Testis (tissue), 2 donors: ENCODE measurements at regions not wholly inside any gene's neighbourhood (a gene's known extent, or its start where the extent isn't known, plus 50 kb on each side); places are given as distances from the start of the nearest gene placed in this dataset.

ENCODE experiments used
- CTCF ChIP-seq, 3 experiments: fragments of 450-650 bp in 2 of 3; fragments of 200-600 bp in 1 of 3; sonication (generic) in 1 of 3; IDR thresholded peaks; one replicate each; pipeline ENCODE4 v1.5.1; 2016 to 2019; ENCODE audit warnings: antibody characterized with exemption in 3 of 3, mild to moderate bottlenecking in 2 of 3, moderate library complexity in 1 of 3
- POLR2A ChIP-seq: fragments of 450-650 bp; IDR thresholded peaks from one replicate; pipeline ENCODE4 v1.6.1; 2017; ENCODE audit warnings: antibody characterized with exemption, mild to moderate bottlenecking, moderate library complexity

GRCh38 chr1:217079584-217079983 lies 356.4 kb upstream of the ESRRG start:
- no peak for TF ChIP-seq CTCF (IDR thresholded peaks at IDR 0.05)
- no peak for TF ChIP-seq POLR2A
